ENCODE measurements at regions not wholly inside any gene's neighbourhood (a gene's known extent, or its start where the extent isn't known, plus 50 kb on each side); places are given as distances from the start of the nearest gene placed in this dataset.
A peak's percentile ranks its signal among the peaks of the same experiment; 100 is the strongest.
"Not testable (repeated sequence)": the region's sequence is repeated elsewhere in the genome, so short reads cannot be mapped to it uniquely, and the experiment has no call there.

GRCh38 chr2:195532255-195532627 lies 124.8 kb upstream of the SLC39A10 start:
- H3K4me3 ChIP-seq (ENCODE audit: low read depth, low read length): no peak overlapping the region
- no peak for DNase-seq (ENCODE audit: low read depth)
- TF ChIP-seq CTCF (IDR thresholded peaks at IDR 0.05; ENCODE audit: insufficient read depth, low read length): no peak

- peak; percentile 33 for TF ChIP-seq CTCF (IDR thresholded peaks at IDR 0.05; ENCODE audit: insufficient read depth, low read length)
- peak; percentile 87 for DNase-seq (ENCODE audit: low read depth)
- no peak overlapping the region for H3K4me3 ChIP-seq (ENCODE audit: low read depth, low read length)
These were observed 125.3 kb upstream of the SLC39A10 start for GRCh38 chr2:195531754-195532153.

- not testable (repeated sequence) for H3K4me3 ChIP-seq (ENCODE audit: low read depth, low read length); DNase-seq (ENCODE audit: low read depth)
These were observed 133.8 kb upstream of the SLC39A10 start for GRCh38 chr2:195523242-195523641.

- no peak for TF ChIP-seq CTCF (IDR thresholded peaks at IDR 0.05; ENCODE audit: insufficient read depth, low read length)
- DNase-seq (ENCODE audit: low read depth): no peak
- no peak overlapping the region for H3K4me3 ChIP-seq (ENCODE audit: low read depth, low read length)
These were observed 135.4 kb upstream of the SLC39A10 start for GRCh38 chr2:195521589-195521988.

DNA sequence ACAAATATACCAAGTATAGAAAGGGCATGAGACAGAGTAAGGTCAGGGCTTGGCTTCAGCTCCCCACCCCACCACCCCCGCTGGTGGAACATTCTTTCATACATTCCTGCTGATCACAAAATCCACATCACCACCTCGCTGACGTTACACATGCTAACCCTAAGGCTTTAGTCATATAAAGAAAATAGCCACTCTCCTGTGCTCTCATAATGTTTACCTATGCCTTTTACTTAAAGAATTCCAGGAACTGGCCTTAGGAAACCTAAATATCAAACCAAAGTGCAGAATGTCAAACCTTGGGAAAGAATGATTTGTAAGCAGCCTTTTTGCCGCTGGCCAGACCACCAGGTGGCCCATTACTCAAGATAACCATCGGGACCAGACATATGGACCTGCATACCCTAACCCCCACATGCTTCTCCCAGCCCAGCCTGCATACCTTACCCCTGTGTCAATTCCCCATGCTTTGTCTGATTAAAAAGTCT lies 136.3 kb upstream of the SLC39A10 start:
- peak; percentile 92 for DNase-seq (ENCODE audit: low read depth)
- TF ChIP-seq CTCF (IDR thresholded peaks at IDR 0.05; ENCODE audit: insufficient read depth, low read length): no peak
- H3K4me3 ChIP-seq (ENCODE audit: low read depth, low read length): no peak overlapping the region

DNA sequence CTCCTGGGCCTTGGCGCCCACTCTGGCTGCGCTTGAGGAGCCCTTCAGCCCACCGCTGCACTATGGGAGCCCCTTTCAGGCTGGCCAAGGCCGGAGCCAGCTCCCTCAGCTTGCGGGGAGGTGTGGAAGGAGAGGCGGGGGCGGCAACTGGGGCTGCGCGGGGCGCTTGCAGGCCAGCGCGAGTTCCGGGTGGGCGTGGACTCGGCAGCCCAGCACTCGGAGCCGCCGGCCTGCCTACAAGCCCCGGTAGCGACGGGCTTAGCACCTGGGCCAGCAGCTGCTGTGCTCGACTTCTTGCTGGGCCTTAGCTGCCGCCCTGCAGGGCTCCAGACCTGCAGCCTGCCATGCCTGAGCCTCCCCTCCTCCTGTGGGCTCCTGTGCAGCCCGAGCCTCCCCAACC lies 141.5 kb upstream of the SLC39A10 start:
- no peak for DNase-seq (ENCODE audit: low read depth)
- H3K4me3 ChIP-seq (ENCODE audit: low read depth, low read length): no peak overlapping the region
- TF ChIP-seq CTCF (IDR thresholded peaks at IDR 0.05; ENCODE audit: insufficient read depth, low read length): no peak

- no peak overlapping the region for H3K4me3 ChIP-seq (ENCODE audit: low read depth, low read length)
- DNase-seq (ENCODE audit: low read depth): no peak
- no peak for TF ChIP-seq CTCF (IDR thresholded peaks at IDR 0.05; ENCODE audit: insufficient read depth, low read length)
These were observed 142.7 kb upstream of the SLC39A10 start for GRCh38 chr2:195514365-195514764.

All from fibroblast of the aortic adventitia (primary cell).